H9 (cell line): ENCODE measurements at regions not wholly inside any gene's neighbourhood (a gene's known extent, or its start where the extent isn't known, plus 50 kb on each side); places are given as distances from the start of the nearest gene placed in this dataset.

Source experiments
- DNase-seq: peaks from one replicate; pipeline ENCODE4 v3.0.0-alpha.2; 2017
- H2AFZ ChIP-seq: one replicate; pipeline ENCODE4 v1.6.1; 2013; ENCODE audit warnings: mild to moderate bottlenecking, low read length, control low read depth, moderate library complexity
- H2AK5ac ChIP-seq: 2 replicates; pipeline ENCODE4 v1.6.1; 2013; ENCODE audit warnings: low read length, control low read depth, mixed read lengths; ENCODE audit not compliant: insufficient read length
- H2BK120ac ChIP-seq: one replicate; pipeline ENCODE4 v1.6.1; 2013; ENCODE audit warnings: low read depth, mild to moderate bottlenecking, low read length, control low read depth, inconsistent platforms; ENCODE audit not compliant: poor library complexity, severe bottlenecking
- H2BK12ac ChIP-seq: 2 replicates; pipeline ENCODE4 v1.6.1; 2013; ENCODE audit warnings: low read length, control low read depth, mixed read lengths, low read depth; ENCODE audit not compliant: insufficient read length
- H2BK15ac ChIP-seq: 2 replicates; pipeline ENCODE4 v1.6.1; 2013; ENCODE audit warnings: low read depth, low read length, control low read depth
- H2BK20ac ChIP-seq: one replicate; pipeline ENCODE4 v1.6.1; 2013; ENCODE audit warnings: low read depth, mild to moderate bottlenecking, low read length, control low read depth, inconsistent platforms; ENCODE audit not compliant: poor library complexity, severe bottlenecking
- H2BK5ac ChIP-seq: 2 replicates; pipeline ENCODE4 v1.6.1; 2013; ENCODE audit warnings: low read length, control low read depth, mixed read lengths; ENCODE audit not compliant: insufficient read length
- H3K14ac ChIP-seq: 2 replicates; pipeline ENCODE4 v1.6.1; 2013; ENCODE audit warnings: low read length, control low read depth; ENCODE audit not compliant: insufficient read depth
- H3K18ac ChIP-seq: 2 replicates; pipeline ENCODE4 v1.6.1; 2013; ENCODE audit warnings: low read depth, mild to moderate bottlenecking, mixed read lengths, low read length, control low read depth; ENCODE audit not compliant: insufficient read length
- H3K23ac ChIP-seq: 2 replicates; pipeline ENCODE4 v1.6.1; 2013; ENCODE audit warnings: low read length, control low read depth, mixed read lengths, low read depth; ENCODE audit not compliant: insufficient read length
- H3K23me2 ChIP-seq: 2 replicates; pipeline ENCODE4 v1.6.1; 2013; ENCODE audit warnings: low read depth, mild to moderate bottlenecking, mixed read lengths, low read length, control low read depth; ENCODE audit not compliant: insufficient read length, poor library complexity, severe bottlenecking
- H3K27ac ChIP-seq: 2 replicates; pipeline ENCODE4 v1.5.1; 2013; ENCODE audit warnings: low read length, control low read depth, mixed read lengths, low read depth; ENCODE audit not compliant: insufficient read length
- H3K27me3 ChIP-seq: 2 replicates; pipeline ENCODE4 v1.6.1; 2013; ENCODE audit warnings: low read length, control low read depth, inconsistent platforms; ENCODE audit not compliant: insufficient read depth
- H3K4ac ChIP-seq: 2 replicates; pipeline ENCODE4 v1.6.1; 2013; ENCODE audit warnings: low read depth, mild to moderate bottlenecking, control low read depth, inconsistent platforms, low read length, moderate library complexity
- H3K4me1 ChIP-seq: 2 replicates; pipeline ENCODE4 v1.6.1; 2013; ENCODE audit warnings: low read length, control low read depth, inconsistent platforms; ENCODE audit not compliant: insufficient read depth
- H3K4me2 ChIP-seq: 2 replicates; pipeline ENCODE4 v1.6.1; 2013; ENCODE audit warnings: low read length, control low read depth, mixed read lengths; ENCODE audit not compliant: insufficient read length, insufficient read depth
- H3K56ac ChIP-seq: 2 replicates; pipeline ENCODE4 v1.6.1; 2013; ENCODE audit warnings: low read depth, mild to moderate bottlenecking, mixed read lengths, low read length, control low read depth; ENCODE audit not compliant: insufficient read length
- H3K79me1 ChIP-seq: 2 replicates; pipeline ENCODE4 v1.6.1; 2013; ENCODE audit warnings: low read depth, mild to moderate bottlenecking, moderate library complexity, low read length, control low read depth, inconsistent platforms; ENCODE audit not compliant: insufficient read depth, poor library complexity, severe bottlenecking
- H3K79me2 ChIP-seq: 2 replicates; pipeline ENCODE4 v1.6.1; 2013; ENCODE audit warnings: low read length, control low read depth, inconsistent platforms; ENCODE audit not compliant: insufficient read depth
- H3K9ac ChIP-seq: 2 replicates; pipeline ENCODE4 v1.6.1; 2013; ENCODE audit warnings: low read length, control low read depth, mixed read lengths; ENCODE audit not compliant: insufficient read length; ENCODE audit errors: extremely low read depth
- H3K9me3 ChIP-seq: one replicate; pipeline ENCODE4 v1.6.1; 2013; ENCODE audit warnings: low read depth, low read length, inconsistent platforms; ENCODE audit not compliant: control insufficient read depth
- H3T11ph ChIP-seq: one replicate; pipeline ENCODE4 v1.6.1; 2013; ENCODE audit warnings: mild to moderate bottlenecking, low read length, control low read depth, inconsistent platforms
- H4K20me1 ChIP-seq: one replicate; pipeline ENCODE4 v1.6.1; 2013; ENCODE audit not compliant: control insufficient read depth, insufficient read length, insufficient read depth
- H4K5ac ChIP-seq: 2 replicates; pipeline ENCODE4 v1.6.1; 2013; ENCODE audit warnings: low read depth, mild to moderate bottlenecking, mixed read lengths, low read length, control low read depth; ENCODE audit not compliant: insufficient read length
- H4K8ac ChIP-seq: replicated peaks from 2 replicates; pipeline ENCODE4 v1.6.1; 2013; ENCODE audit warnings: low read length, control low read depth, mixed read lengths, low read depth; ENCODE audit not compliant: insufficient read length
- H4K91ac ChIP-seq: 2 replicates; pipeline ENCODE4 v1.6.1; 2013; ENCODE audit warnings: low read depth, mild to moderate bottlenecking, moderate library complexity, mixed read lengths, low read length, control low read depth; ENCODE audit not compliant: insufficient read length
- H3K27ac Mint-ChIP-seq, 3 experiments: 2 replicates in 2 of 3; 3 replicates in 1 of 3; pipeline ENCODE4 v1.8.0; 2020 to 2021; ENCODE audit warnings: mixed read lengths in 3 of 3, mild to moderate bottlenecking in 1 of 3, moderate library complexity in 1 of 3
- H3K27me3 Mint-ChIP-seq: 2 replicates; pipeline ENCODE4 v1.8.0; 2021; ENCODE audit warnings: low read depth, mild to moderate bottlenecking, moderate library complexity, mixed read lengths
- H3K36me3 Mint-ChIP-seq, 3 experiments: 2 replicates in 2 of 3; 3 replicates in 1 of 3; pipeline ENCODE4 v1.8.0; 2020 to 2021; ENCODE audit warnings: low read depth in 3 of 3, mixed read lengths in 3 of 3; ENCODE audit not compliant: insufficient read depth in 1 of 3
- H3K4me1 Mint-ChIP-seq, 2 experiments: 2 replicates each; pipeline ENCODE4 v1.8.0; 2020; ENCODE audit warnings: mixed read lengths in 2 of 2
- H3K4me3 Mint-ChIP-seq, 2 experiments: 2 replicates in 1 of 2; 3 replicates in 1 of 2; pipeline ENCODE4 v1.8.0; 2020 to 2021; ENCODE audit warnings: mild to moderate bottlenecking in 2 of 2, mixed read lengths in 2 of 2, moderate library complexity in 1 of 2
- H3K9me3 Mint-ChIP-seq, 2 experiments: 2 replicates in 1 of 2; 3 replicates in 1 of 2; pipeline ENCODE4 v1.8.0; 2020; ENCODE audit warnings: mild to moderate bottlenecking in 2 of 2, mixed read lengths in 2 of 2, moderate library complexity in 1 of 2
- WGBS: extraction: QIAGEN DNeasy Blood & Tissue Kit; methylation state at CpG from one replicate; pipeline ENCODE4 v1.1.7; 2013; ENCODE audit warnings: missing lambda C conversion rate, low lambda C conversion rate, mixed read lengths; ENCODE audit not compliant: insufficient read length; ENCODE audit errors: extremely low coverage; 5-methylcytosine and 5-hydroxymethylcytosine counted together
- TF ChIP-seq, protein P1 (sequence below): fragments of 200-600 bp; sonication (generic); conservative IDR thresholded peaks from 3 replicates; pipeline ENCODE4 v1.8.0; 2021; ENCODE audit warnings: antibody characterized with exemption, mild to moderate bottlenecking

DNA sequence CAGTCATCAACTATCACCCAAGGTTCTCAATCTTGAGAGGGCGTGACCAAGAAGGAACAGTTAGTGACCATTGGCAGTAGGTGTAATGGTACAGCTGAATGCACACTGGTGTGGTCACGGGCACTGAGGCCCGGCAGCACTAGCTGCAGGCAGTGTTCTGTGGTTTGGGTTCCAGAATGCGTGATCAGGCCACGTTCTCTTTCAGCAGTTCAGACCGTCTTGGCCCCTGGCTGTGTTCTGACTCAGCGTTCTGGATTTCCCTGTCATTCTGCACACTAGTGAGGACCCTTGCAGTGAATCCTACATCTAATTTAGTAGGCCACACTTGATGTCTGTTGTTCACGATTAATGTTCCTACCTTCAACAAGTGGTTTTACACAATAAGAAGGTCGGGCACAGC is 220.5 kb upstream of the SLCO3A1 start:
- TF ChIP-seq, protein P1, sequence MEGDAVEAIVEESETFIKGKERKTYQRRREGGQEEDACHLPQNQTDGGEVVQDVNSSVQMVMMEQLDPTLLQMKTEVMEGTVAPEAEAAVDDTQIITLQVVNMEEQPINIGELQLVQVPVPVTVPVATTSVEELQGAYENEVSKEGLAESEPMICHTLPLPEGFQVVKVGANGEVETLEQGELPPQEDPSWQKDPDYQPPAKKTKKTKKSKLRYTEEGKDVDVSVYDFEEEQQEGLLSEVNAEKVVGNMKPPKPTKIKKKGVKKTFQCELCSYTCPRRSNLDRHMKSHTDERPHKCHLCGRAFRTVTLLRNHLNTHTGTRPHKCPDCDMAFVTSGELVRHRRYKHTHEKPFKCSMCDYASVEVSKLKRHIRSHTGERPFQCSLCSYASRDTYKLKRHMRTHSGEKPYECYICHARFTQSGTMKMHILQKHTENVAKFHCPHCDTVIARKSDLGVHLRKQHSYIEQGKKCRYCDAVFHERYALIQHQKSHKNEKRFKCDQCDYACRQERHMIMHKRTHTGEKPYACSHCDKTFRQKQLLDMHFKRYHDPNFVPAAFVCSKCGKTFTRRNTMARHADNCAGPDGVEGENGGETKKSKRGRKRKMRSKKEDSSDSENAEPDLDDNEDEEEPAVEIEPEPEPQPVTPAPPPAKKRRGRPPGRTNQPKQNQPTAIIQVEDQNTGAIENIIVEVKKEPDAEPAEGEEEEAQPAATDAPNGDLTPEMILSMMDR = no peak
- Histone ChIP-seq H2BK5ac (no peak overlapping the region), H3K79me1 (no peaks in the 10 kb centered on the region), H3K79me2 (no peaks in the 10 kb centered on the region), H4K20me1 (peaks cover 2% of the 10 kb centered on the region), H2AFZ (no peak overlapping the region), H3K56ac (no peak overlapping the region), H3K27ac (no peak overlapping the region), H3K23me2 (no peaks in the 10 kb centered on the region), H2BK20ac (no peak overlapping the region), H3K9ac (no peak overlapping the region), H3K18ac (no peak overlapping the region), H3K4me1 (no peaks in the 10 kb centered on the region; the same call in 1 of the 2 replicates), H2BK15ac (no peak overlapping the region), H4K8ac (no peak overlapping the region), H2BK120ac (no peak overlapping the region), H3K14ac (no peak overlapping the region), H4K91ac (no peak overlapping the region), H3K23ac (no peak overlapping the region), H3K4me2 (no peak overlapping the region), H3T11ph (no peak overlapping the region), H4K5ac (no peak overlapping the region), H3K4ac (no peak overlapping the region), H3K9me3 (no peaks in the 10 kb centered on the region), H2AK5ac (no peak overlapping the region), H3K27me3 (no peaks in the 10 kb centered on the region), H2BK12ac (no peak overlapping the region)
- Mint-ChIP-seq H3K27ac (no peak overlapping the region), H3K9me3 (peaks cover 7 to 8% of the 10 kb centered on the region in 2 experiments; a peak in 4 of 5 replicates), H3K4me1 (peaks cover 4 to 7% of the 10 kb centered on the region in 2 experiments; a peak in 3 of 4 replicates), H3K36me3 (peaks cover 2 to 6% (median 3%) of the 10 kb centered on the region in 3 experiments; a peak in 4 of 7 replicates), H3K4me3 (no peak overlapping the region), H3K27me3 (no peaks in the 10 kb centered on the region)
- no peak for DNase-seq
- WGBS = no CpG with 5 or more reads among the region's 9 CpGs
